CD14-positive monocyte (primary cell): ENCODE measurements at regions not wholly inside any gene's neighbourhood (a gene's known extent, or its start where the extent isn't known, plus 50 kb on each side); places are given as distances from the start of the nearest gene placed in this dataset.

Source experiments
- DNase-seq, 3 donors: peaks; one replicate each; pipeline ENCODE4 v3.0.0-alpha.2; 2011 to 2022
- H2AFZ ChIP-seq: 2 replicates; pipeline ENCODE4 v1.6.0; 2012; ENCODE audit warnings: mild to moderate bottlenecking, low read depth, low read length, inconsistent platforms; ENCODE audit not compliant: insufficient read depth, poor library complexity, severe bottlenecking
- H3K27ac ChIP-seq, 2 donors: 1 replicate in 1 of 2; 2 replicates in 1 of 2; pipeline ENCODE4 v1.5.1; 2012 to 2013; ENCODE audit warnings: low read length in 2 of 2, control low read depth in 1 of 2, inconsistent platforms in 1 of 2, low read depth in 1 of 2, mild to moderate bottlenecking in 1 of 2
- H3K27me3 ChIP-seq, 2 donors: one replicate each; pipeline versions ENCODE4 v1.6.0 to v1.6.1; 2011 to 2013; ENCODE audit warnings: low read length in 2 of 2; ENCODE audit not compliant: control insufficient read depth in 2 of 2, insufficient read depth in 2 of 2
- H3K36me3 ChIP-seq, 2 donors: replicated peaks in 1 of 2; 1 replicate in 1 of 2; 2 replicates in 1 of 2; pipeline versions ENCODE4 v1.5.1 to v1.6.1; 2012 to 2013; ENCODE audit warnings: low read length in 2 of 2, control low read depth in 1 of 2, inconsistent platforms in 1 of 2, mild to moderate bottlenecking in 1 of 2; ENCODE audit not compliant: insufficient read depth in 2 of 2, control insufficient read depth in 1 of 2
- H3K4me1 ChIP-seq, 2 donors: 1 replicate in 1 of 2; 2 replicates in 1 of 2; pipeline versions ENCODE4 v1.5.1 to v1.6.1; 2012 to 2013; ENCODE audit warnings: low read length in 2 of 2, control low read depth in 1 of 2, inconsistent platforms in 1 of 2, mild to moderate bottlenecking in 1 of 2, moderate library complexity in 1 of 2; ENCODE audit not compliant: insufficient read depth in 2 of 2, control insufficient read depth in 1 of 2
- H3K4me2 ChIP-seq: replicated peaks from 2 replicates; pipeline ENCODE3; 2012; ENCODE audit warnings: low read length, moderate library complexity, mild to moderate bottlenecking; ENCODE audit not compliant: poor library complexity, severe bottlenecking; ENCODE audit errors: extremely low read depth
- H3K4me3 ChIP-seq, 3 experiments: fragments of 200-600 bp in 1 of 3; sonication (generic) in 1 of 3; replicated peaks in 1 of 3; 1 replicate in 2 of 3; 2 replicates in 1 of 3; pipeline ENCODE4 v1.5.1; 2011 to 2013; ENCODE audit warnings: low read length in 3 of 3, mild to moderate bottlenecking in 3 of 3, control low read depth in 2 of 3, low read depth in 2 of 3, inconsistent platforms in 1 of 3, moderate library complexity in 1 of 3
- H3K79me2 ChIP-seq: 2 replicates; pipeline ENCODE4 v1.6.0; 2012; ENCODE audit warnings: mild to moderate bottlenecking, control low read depth, inconsistent platforms, low read length, moderate library complexity; ENCODE audit not compliant: insufficient read depth
- H3K9ac ChIP-seq: 2 replicates; pipeline ENCODE4 v1.6.0; 2017; ENCODE audit warnings: low read length, mild to moderate bottlenecking; ENCODE audit not compliant: insufficient read depth, poor library complexity, severe bottlenecking
- H3K9me3 ChIP-seq, 2 donors: replicated peaks in 1 of 2; 1 replicate in 1 of 2; 2 replicates in 1 of 2; pipeline versions ENCODE4 v1.5.1 to v1.6.1; 2012 to 2013; ENCODE audit warnings: low read length in 2 of 2, control low read depth in 1 of 2; ENCODE audit not compliant: control insufficient read depth in 1 of 2, insufficient read depth in 1 of 2
- H4K20me1 ChIP-seq: 2 replicates; pipeline ENCODE4 v1.6.0; 2012; ENCODE audit warnings: mild to moderate bottlenecking, low read length, control low read depth, moderate library complexity; ENCODE audit not compliant: insufficient read depth
- H3K27ac Mint-ChIP-seq, 7 donors: one replicate each; pipeline ENCODE4 v1.8.0; 2020; ENCODE audit warnings: mild to moderate bottlenecking in 7 of 7, mixed read lengths in 7 of 7, moderate library complexity in 6 of 7, inconsistent platforms in 2 of 7
- H3K27me3 Mint-ChIP-seq, 3 donors: one replicate each; pipeline ENCODE4 v1.8.0; 2021 to 2022; ENCODE audit warnings: low read depth in 3 of 3, mild to moderate bottlenecking in 3 of 3, mixed read lengths in 3 of 3, moderate library complexity in 3 of 3, inconsistent platforms in 1 of 3
- H3K36me3 Mint-ChIP-seq, 2 donors: one replicate each; pipeline ENCODE4 v1.8.0; 2020; ENCODE audit warnings: mixed read lengths in 2 of 2, inconsistent platforms in 1 of 2, mild to moderate bottlenecking in 1 of 2
- H3K4me1 Mint-ChIP-seq: one replicate; pipeline ENCODE4 v1.8.0; 2020; ENCODE audit warnings: mild to moderate bottlenecking, mixed read lengths
- H3K4me3 Mint-ChIP-seq, 2 donors: one replicate each; pipeline ENCODE4 v1.8.0; 2020; ENCODE audit warnings: mild to moderate bottlenecking in 2 of 2, mixed read lengths in 2 of 2, moderate library complexity in 1 of 2
- H3K9me3 Mint-ChIP-seq, 7 donors: one replicate each; pipeline ENCODE4 v1.8.0; 2020 to 2022; ENCODE audit warnings: mixed read lengths in 7 of 7, mild to moderate bottlenecking in 6 of 7, moderate library complexity in 6 of 7, inconsistent platforms in 2 of 7
- WGBS: methylation state at CpG from one replicate; pipeline ENCODE4 v1.1.5; 2013; ENCODE audit warnings: missing lambda C conversion rate; ENCODE audit not compliant: insufficient coverage; 5-methylcytosine and 5-hydroxymethylcytosine counted together
- intact Hi-C, 2 donors: fragments of 100-400 bp; cut with micrococcal nuclease; formaldehyde crosslinking; loops; one replicate each; pipeline versions ENCODE4 v1.15.0 to v1.15.1; 2023
- TF ChIP-seq, protein P1 (sequence below): fragments of 200-600 bp; IDR thresholded peaks from one replicate; pipeline ENCODE4 v1.8.0; 2022; ENCODE audit warnings: antibody characterized with exemption, mild to moderate bottlenecking

DNA sequence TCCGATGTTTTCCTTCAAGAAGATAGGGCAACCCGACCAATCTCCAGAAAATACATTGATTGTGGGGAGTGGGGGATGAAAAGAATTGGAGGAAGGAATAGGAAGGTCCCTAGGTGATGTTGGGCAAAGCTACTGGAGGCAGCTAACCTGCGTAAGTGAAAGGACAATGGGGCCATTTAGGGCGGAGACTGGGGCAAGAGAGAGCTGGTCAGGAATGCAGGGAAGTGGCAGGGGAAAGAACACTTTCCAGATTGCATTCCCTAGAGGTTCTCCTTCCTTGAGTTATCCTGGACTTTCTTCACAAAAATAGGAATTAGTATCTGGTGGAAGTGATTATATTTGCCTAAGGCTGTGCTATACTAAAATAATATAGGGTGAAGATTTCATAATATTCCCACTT lies 151.8 kb upstream of the HMGA2 start:
- H3K4me1 Mint-ChIP-seq, result peaks cover 3% of the 10 kb centered on the region
- Histone ChIP-seq H3K27me3 (no peaks in the 10 kb centered on the region), H2AFZ (no peak overlapping the region), H3K4me2 (no peak overlapping the region), H3K36me3 (no peaks in the 10 kb centered on the region), H3K4me3 (no peak overlapping the region), H3K27ac (no peak overlapping the region), H3K79me2 (no peaks in the 10 kb centered on the region), H3K9me3 (no peaks in the 10 kb centered on the region), H4K20me1 (no peaks in the 10 kb centered on the region), H3K9ac (no peak overlapping the region), H3K4me1 (no peaks in the 10 kb centered on the region)
- WGBS, result 94% methylated on average over 3 of the region's 4 CpGs
- intact Hi-C loops, result no loop called here
- no peak for DNase-seq
- TF ChIP-seq, protein P1, sequence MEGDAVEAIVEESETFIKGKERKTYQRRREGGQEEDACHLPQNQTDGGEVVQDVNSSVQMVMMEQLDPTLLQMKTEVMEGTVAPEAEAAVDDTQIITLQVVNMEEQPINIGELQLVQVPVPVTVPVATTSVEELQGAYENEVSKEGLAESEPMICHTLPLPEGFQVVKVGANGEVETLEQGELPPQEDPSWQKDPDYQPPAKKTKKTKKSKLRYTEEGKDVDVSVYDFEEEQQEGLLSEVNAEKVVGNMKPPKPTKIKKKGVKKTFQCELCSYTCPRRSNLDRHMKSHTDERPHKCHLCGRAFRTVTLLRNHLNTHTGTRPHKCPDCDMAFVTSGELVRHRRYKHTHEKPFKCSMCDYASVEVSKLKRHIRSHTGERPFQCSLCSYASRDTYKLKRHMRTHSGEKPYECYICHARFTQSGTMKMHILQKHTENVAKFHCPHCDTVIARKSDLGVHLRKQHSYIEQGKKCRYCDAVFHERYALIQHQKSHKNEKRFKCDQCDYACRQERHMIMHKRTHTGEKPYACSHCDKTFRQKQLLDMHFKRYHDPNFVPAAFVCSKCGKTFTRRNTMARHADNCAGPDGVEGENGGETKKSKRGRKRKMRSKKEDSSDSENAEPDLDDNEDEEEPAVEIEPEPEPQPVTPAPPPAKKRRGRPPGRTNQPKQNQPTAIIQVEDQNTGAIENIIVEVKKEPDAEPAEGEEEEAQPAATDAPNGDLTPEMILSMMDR, result no peak
- H3K36me3 Mint-ChIP-seq, result no peaks in the 10 kb centered on the region
- H3K27ac Mint-ChIP-seq, result no peak overlapping the region
- H3K27me3 Mint-ChIP-seq, result peaks cover 0 to 3% (median 0%) of the 10 kb centered on the region in 3 donors
- no peaks in the 10 kb centered on the region for H3K9me3 Mint-ChIP-seq
- no peak overlapping the region for H3K4me3 Mint-ChIP-seq

DNA sequence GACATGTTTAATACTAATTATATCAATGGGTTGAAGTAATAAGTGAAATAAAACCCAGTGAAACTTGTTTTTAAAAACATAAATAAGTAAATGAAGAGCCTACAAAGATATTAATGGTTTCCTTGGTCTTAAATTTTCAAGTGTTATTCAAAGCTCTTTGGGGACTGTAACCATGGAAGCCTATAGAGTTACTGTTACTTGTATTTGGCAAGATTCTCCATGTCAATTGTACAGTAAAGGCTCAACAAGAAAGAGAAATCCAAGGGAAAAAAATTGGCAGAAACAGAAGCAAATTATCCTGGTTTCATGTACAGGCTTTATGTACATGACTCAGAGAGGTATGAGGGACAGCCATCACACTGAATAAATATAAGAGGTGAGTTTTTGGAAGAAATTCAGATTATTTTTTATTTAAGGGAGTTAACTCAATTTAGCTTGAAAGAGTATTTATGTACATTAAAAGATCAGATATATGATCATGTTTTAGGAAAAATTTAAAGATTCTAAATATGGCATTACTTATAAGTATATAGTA lies 151.1 kb upstream of the HMGA2 start:
- no peaks in the 10 kb centered on the region for H3K9me3 ChIP-seq
- Mint-ChIP-seq H3K4me1 (no peaks in the 10 kb centered on the region), H3K36me3 (no peaks in the 10 kb centered on the region), H3K27ac (no peak overlapping the region), H3K4me3 (no peak overlapping the region), H3K9me3 (peaks cover 0 to 2% (median 0%) of the 10 kb centered on the region in 7 donors), H3K27me3 (peaks cover 0 to 3% (median 0%) of the 10 kb centered on the region in 3 donors)
- TF ChIP-seq, protein P1, result no peak
- no peaks in the 10 kb centered on the region for H3K4me1 ChIP-seq
- H2AFZ ChIP-seq, result no peak overlapping the region
- H3K9ac ChIP-seq, result no peak overlapping the region
- H4K20me1 ChIP-seq, result no peaks in the 10 kb centered on the region
- DNase-seq, result no peak
- no peak overlapping the region for H3K4me3 ChIP-seq
- no peak overlapping the region for H3K4me2 ChIP-seq
- H3K27ac ChIP-seq, result no peak overlapping the region
- no peaks in the 10 kb centered on the region for H3K79me2 ChIP-seq
- H3K27me3 ChIP-seq, result no peaks in the 10 kb centered on the region
- H3K36me3 ChIP-seq, result no peaks in the 10 kb centered on the region
- intact Hi-C loops, result no loop called here
